OCI-LY7 (cell line): ENCODE measurements at regions not wholly inside any gene's neighbourhood (a gene's known extent, or its start where the extent isn't known, plus 50 kb on each side); places are given as distances from the start of the nearest gene placed in this dataset.

Source experiments
- BruUV-seq: library from RNA; stranded (reverse); fragments of 400-500 nt; replicated peaks from 2 replicates; lab custom pipeline; 2021; lab: Mats Ljungman, UMichigan
- CTCF ChIA-PET: fragments of 300-600 bp; sonication (Branson Sonifier 250); formaldehyde crosslinking; loops from one replicate; lab custom pipeline; 2022; ENCODE audit warnings: antibody characterized with exemption; ENCODE audit not compliant: unreplicated experiment; lab: Charles Lee
- POLR2A ChIA-PET: fragments of 300-600 bp; sonication (Branson Sonifier 250); formaldehyde crosslinking; loops from one replicate; lab custom pipeline; 2022; ENCODE audit warnings: antibody characterized with exemption; lab: Charles Lee
- DNase-seq: peaks from one replicate; pipeline ENCODE4 v3.0.0-alpha.2; 2015; ENCODE audit warnings: low spot score
- H2AFZ ChIP-seq: fragments of 200-600 bp; sonication (generic), shearing (Covaris generic); 2 replicates; pipeline ENCODE4 v1.6.1; 2014; ENCODE audit warnings: mild to moderate bottlenecking, antibody characterized with exemption, low read length, moderate library complexity
- H3K27ac ChIP-seq: fragments of 200-600 bp; sonication (generic); 2 replicates; pipeline ENCODE4 v1.5.1; 2014; ENCODE audit warnings: mixed run types, low read depth, mild to moderate bottlenecking, moderate library complexity, low read length, inconsistent platforms; ENCODE audit not compliant: poor library complexity, severe bottlenecking
- H3K36me3 ChIP-seq: fragments of 200-600 bp; sonication (generic); 2 replicates; pipeline ENCODE4 v1.6.1; 2014; ENCODE audit warnings: mild to moderate bottlenecking, antibody characterized with exemption, low read length, moderate library complexity, mixed read lengths; ENCODE audit not compliant: insufficient read depth
- H3K4me1 ChIP-seq: fragments of 200-600 bp; sonication (generic); 2 replicates; pipeline ENCODE4 v1.5.1; 2014; ENCODE audit warnings: mild to moderate bottlenecking, low read length; ENCODE audit not compliant: insufficient read depth, poor library complexity, severe bottlenecking
- H3K4me2 ChIP-seq: fragments of 200-600 bp; sonication (generic); 2 replicates; pipeline ENCODE4 v1.6.1; 2014; ENCODE audit warnings: mild to moderate bottlenecking, low read length
- H3K4me3 ChIP-seq: fragments of 200-600 bp; sonication (generic); 2 replicates; pipeline ENCODE4 v1.5.1; 2014; ENCODE audit warnings: mild to moderate bottlenecking, low read depth, low read length; ENCODE audit not compliant: poor library complexity, severe bottlenecking
- H3K79me2 ChIP-seq: fragments of 200-600 bp; sonication (generic); 2 replicates; pipeline ENCODE4 v1.6.1; 2016; ENCODE audit warnings: low read depth, mild to moderate bottlenecking, low read length, moderate library complexity, mixed read lengths; ENCODE audit not compliant: insufficient read depth
- H3K9me2 ChIP-seq: fragments of 200-600 bp; sonication (generic); 2 replicates; pipeline ENCODE4 v1.6.1; 2016; ENCODE audit warnings: mild to moderate bottlenecking, low read length, mixed read lengths; ENCODE audit not compliant: insufficient read depth
- H3K9me3 ChIP-seq: fragments of 200-600 bp; sonication (generic); 2 replicates; pipeline ENCODE4 v1.6.1; 2014; ENCODE audit warnings: mild to moderate bottlenecking, mixed run types, low read length, mixed read lengths
- H4K20me1 ChIP-seq: fragments of 200-600 bp; sonication (generic); 2 replicates; pipeline ENCODE4 v1.6.1; 2014; ENCODE audit warnings: mild to moderate bottlenecking, antibody characterized with exemption, low read length, moderate library complexity, mixed read lengths; ENCODE audit not compliant: insufficient read depth
- EZH2phosphoT487 ChIP-seq: fragments of 200-600 bp; sonication (generic); IDR thresholded peaks from 2 replicates; pipeline ENCODE4 v1.6.1; 2018; ENCODE audit warnings: low read depth, borderline replicate concordance, mild to moderate bottlenecking, mixed run types, antibody characterized with exemption, low read length, moderate library complexity, mixed read lengths
- intact Hi-C: fragments of 100-400 bp; cut with micrococcal nuclease; formaldehyde crosslinking; loops from one replicate; pipeline ENCODE4 v1.10.0; 2022; ENCODE audit not compliant: unreplicated experiment
- TF ChIP-seq, protein P1 (sequence below): fragments of 200-600 bp; sonication (generic); conservative IDR thresholded peaks from 2 replicates; pipeline ENCODE4 v1.5.1; 2014; ENCODE audit warnings: mild to moderate bottlenecking, antibody characterized with exemption, low read length, moderate library complexity, mixed read lengths

GRCh38 chr11:112829971-112830654 lies 131.1 kb upstream of the NCAM1 start:
- intact Hi-C loops, result no loop called here
- POLR2A ChIA-PET, result no interaction called here
- H4K20me1 ChIP-seq, result no peaks in the 10 kb centered on the region
- no TSS peak for BruUV-seq
- no peaks in the 10 kb centered on the region for H3K36me3 ChIP-seq
- no peaks in the 10 kb centered on the region for H3K9me2 ChIP-seq
- no peak overlapping the region for H2AFZ ChIP-seq
- no peak for TF ChIP-seq EZH2phosphoT487
- TF ChIP-seq, protein P1, sequence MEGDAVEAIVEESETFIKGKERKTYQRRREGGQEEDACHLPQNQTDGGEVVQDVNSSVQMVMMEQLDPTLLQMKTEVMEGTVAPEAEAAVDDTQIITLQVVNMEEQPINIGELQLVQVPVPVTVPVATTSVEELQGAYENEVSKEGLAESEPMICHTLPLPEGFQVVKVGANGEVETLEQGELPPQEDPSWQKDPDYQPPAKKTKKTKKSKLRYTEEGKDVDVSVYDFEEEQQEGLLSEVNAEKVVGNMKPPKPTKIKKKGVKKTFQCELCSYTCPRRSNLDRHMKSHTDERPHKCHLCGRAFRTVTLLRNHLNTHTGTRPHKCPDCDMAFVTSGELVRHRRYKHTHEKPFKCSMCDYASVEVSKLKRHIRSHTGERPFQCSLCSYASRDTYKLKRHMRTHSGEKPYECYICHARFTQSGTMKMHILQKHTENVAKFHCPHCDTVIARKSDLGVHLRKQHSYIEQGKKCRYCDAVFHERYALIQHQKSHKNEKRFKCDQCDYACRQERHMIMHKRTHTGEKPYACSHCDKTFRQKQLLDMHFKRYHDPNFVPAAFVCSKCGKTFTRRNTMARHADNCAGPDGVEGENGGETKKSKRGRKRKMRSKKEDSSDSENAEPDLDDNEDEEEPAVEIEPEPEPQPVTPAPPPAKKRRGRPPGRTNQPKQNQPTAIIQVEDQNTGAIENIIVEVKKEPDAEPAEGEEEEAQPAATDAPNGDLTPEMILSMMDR, result no peak
- H3K9me3 ChIP-seq, result no peaks in the 10 kb centered on the region
- no peak overlapping the region for H3K4me2 ChIP-seq
- H3K27ac ChIP-seq, result no peak overlapping the region
- DNase-seq, result no peak
- no peak overlapping the region for H3K4me3 ChIP-seq
- H3K4me1 ChIP-seq, result no peaks in the 10 kb centered on the region
- no peaks in the 10 kb centered on the region for H3K79me2 ChIP-seq
- CTCF ChIA-PET, result no interaction called here

GRCh38 chr11:112831041-112831440 lies 130.2 kb upstream of the NCAM1 start:
- H3K4me3 ChIP-seq, result no peak overlapping the region

More at GRCh38 chr11:112831041-112831440, 130.2 kb upstream of the NCAM1 start:
- Histone ChIP-seq H3K4me1 (no peaks in the 10 kb centered on the region), H4K20me1 (no peaks in the 10 kb centered on the region), H2AFZ (no peak overlapping the region), H3K79me2 (no peaks in the 10 kb centered on the region), H3K27ac (no peak overlapping the region), H3K36me3 (no peaks in the 10 kb centered on the region), H3K9me2 (no peaks in the 10 kb centered on the region), H3K4me2 (no peak overlapping the region), H3K9me3 (no peaks in the 10 kb centered on the region)
- no peak for DNase-seq
- BruUV-seq, result no TSS peak
- ChIA-PET CTCF (no interaction called here), POLR2A (no interaction called here)
- intact Hi-C loops, result no loop called here
- TF ChIP-seq, protein P1, result no peak
- TF ChIP-seq EZH2phosphoT487, result no peak
